Endothelial cell (in vitro differentiated cells): ENCODE measurements at regions not wholly inside any gene's neighbourhood (a gene's known extent, or its start where the extent isn't known, plus 50 kb on each side); places are given as distances from the start of the nearest gene placed in this dataset.
"Not testable (repeated sequence)": the region's sequence is repeated elsewhere in the genome, so short reads cannot be mapped to it uniquely, and the experiment has no call there.

Experiments used
- DNase-seq: peaks from one replicate; pipeline ENCODE4 v3.0.0; 2021; ENCODE audit warnings: low spot score
- H3K27ac Mint-ChIP-seq: one replicate; pipeline ENCODE4 v1.8.0; 2021; ENCODE audit warnings: mixed read lengths, inconsistent platforms; ENCODE audit not compliant: unreplicated experiment
- H3K27me3 Mint-ChIP-seq: one replicate; pipeline ENCODE4 v1.8.0; 2021; ENCODE audit warnings: mild to moderate bottlenecking, moderate library complexity, mixed read lengths, inconsistent platforms; ENCODE audit not compliant: unreplicated experiment
- H3K36me3 Mint-ChIP-seq: one replicate; pipeline ENCODE4 v1.8.0; 2021; ENCODE audit warnings: mild to moderate bottlenecking, low read depth, mixed read lengths, inconsistent platforms; ENCODE audit not compliant: unreplicated experiment
- H3K4me1 Mint-ChIP-seq: one replicate; pipeline ENCODE4 v1.8.0; 2021; ENCODE audit warnings: mild to moderate bottlenecking, mixed read lengths, inconsistent platforms; ENCODE audit not compliant: unreplicated experiment
- H3K4me3 Mint-ChIP-seq: one replicate; pipeline ENCODE4 v1.8.0; 2021; ENCODE audit warnings: mild to moderate bottlenecking, mixed read lengths, inconsistent platforms; ENCODE audit not compliant: unreplicated experiment
- H3K9me3 Mint-ChIP-seq: one replicate; pipeline ENCODE4 v1.8.0; 2021; ENCODE audit warnings: mixed read lengths, inconsistent platforms; ENCODE audit not compliant: unreplicated experiment
- TF ChIP-seq, protein P1 (sequence below): fragments of 200-600 bp; sonication (generic); IDR thresholded peaks from one replicate; pipeline ENCODE4 v1.5.0; 2021; ENCODE audit warnings: antibody characterized with exemption; ENCODE audit not compliant: unreplicated experiment

DNA sequence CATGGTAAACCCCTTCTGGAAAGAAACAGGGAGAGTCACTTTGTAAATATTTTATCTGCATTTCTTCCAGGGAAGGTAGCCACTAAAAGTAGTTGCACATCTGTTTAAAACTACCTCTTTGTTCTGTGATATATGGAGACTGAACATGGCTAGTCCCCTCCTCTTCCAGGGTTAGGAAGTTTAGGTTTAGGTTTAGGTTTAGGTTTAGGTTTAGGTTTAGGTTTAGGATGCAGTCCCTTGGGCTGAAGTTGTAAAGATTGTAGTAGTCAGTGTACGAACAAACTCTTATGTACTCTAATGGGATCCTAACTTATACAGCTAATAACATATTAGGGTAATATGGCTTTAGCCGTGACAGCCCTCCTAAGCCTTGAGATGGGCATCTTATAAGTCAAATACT, 880.2 kb upstream of the TMEFF2 start:
- TF ChIP-seq, protein P1, sequence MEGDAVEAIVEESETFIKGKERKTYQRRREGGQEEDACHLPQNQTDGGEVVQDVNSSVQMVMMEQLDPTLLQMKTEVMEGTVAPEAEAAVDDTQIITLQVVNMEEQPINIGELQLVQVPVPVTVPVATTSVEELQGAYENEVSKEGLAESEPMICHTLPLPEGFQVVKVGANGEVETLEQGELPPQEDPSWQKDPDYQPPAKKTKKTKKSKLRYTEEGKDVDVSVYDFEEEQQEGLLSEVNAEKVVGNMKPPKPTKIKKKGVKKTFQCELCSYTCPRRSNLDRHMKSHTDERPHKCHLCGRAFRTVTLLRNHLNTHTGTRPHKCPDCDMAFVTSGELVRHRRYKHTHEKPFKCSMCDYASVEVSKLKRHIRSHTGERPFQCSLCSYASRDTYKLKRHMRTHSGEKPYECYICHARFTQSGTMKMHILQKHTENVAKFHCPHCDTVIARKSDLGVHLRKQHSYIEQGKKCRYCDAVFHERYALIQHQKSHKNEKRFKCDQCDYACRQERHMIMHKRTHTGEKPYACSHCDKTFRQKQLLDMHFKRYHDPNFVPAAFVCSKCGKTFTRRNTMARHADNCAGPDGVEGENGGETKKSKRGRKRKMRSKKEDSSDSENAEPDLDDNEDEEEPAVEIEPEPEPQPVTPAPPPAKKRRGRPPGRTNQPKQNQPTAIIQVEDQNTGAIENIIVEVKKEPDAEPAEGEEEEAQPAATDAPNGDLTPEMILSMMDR, result no peak
- Mint-ChIP-seq H3K4me3 (no peak overlapping the region), H3K27me3 (peaks cover 6% of the 10 kb centered on the region), H3K4me1 (peaks cover 6% of the 10 kb centered on the region), H3K36me3 (peaks cover 11% of the 10 kb centered on the region), H3K9me3 (peaks cover 4% of the 10 kb centered on the region), H3K27ac (no peak overlapping the region)
- DNase-seq, result no peak

DNA sequence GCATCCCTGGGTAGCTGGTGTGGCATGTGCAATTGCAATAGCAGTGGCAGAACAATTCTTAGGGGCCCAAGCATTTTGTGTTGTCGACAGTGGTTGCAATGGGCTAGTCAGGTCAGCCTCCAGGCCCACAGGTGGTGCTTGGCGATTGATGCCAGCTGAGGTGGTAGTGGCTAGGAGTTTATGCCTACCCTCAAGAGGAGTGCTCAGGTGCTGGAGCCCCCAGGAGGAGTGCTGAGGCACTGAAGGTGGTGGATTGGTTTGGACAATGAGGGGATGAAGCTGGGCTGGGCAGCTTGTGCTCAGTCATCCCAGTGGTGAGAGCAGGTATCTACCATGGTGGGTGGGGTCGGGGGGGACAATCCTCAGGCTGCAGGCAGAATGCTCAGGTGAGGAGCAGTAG, 877.9 kb upstream of the TMEFF2 start:
- no peak overlapping the region for H3K27ac Mint-ChIP-seq

GRCh38 chr2:193025556-193025955, 830.8 kb upstream of the TMEFF2 start:
- peaks cover 12% of the 10 kb centered on the region for H3K9me3 Mint-ChIP-seq
- not testable (repeated sequence) for DNase-seq, H3K27me3 Mint-ChIP-seq, H3K27ac Mint-ChIP-seq, H3K4me3 Mint-ChIP-seq, H3K4me1 Mint-ChIP-seq, H3K36me3 Mint-ChIP-seq

More for the DNA sequence above, 877.9 kb upstream of the TMEFF2 start:
- Mint-ChIP-seq H3K4me3 (no peak overlapping the region), H3K4me1 (peaks cover 6% of the 10 kb centered on the region), H3K27me3 (peaks cover 6% of the 10 kb centered on the region), H3K9me3 (peaks cover 4% of the 10 kb centered on the region), H3K36me3 (peaks cover 11% of the 10 kb centered on the region)
- DNase-seq, result no peak
- TF ChIP-seq, protein P1, result no peak

GRCh38 chr2:193024791-193025190, 830.1 kb upstream of the TMEFF2 start:
- Mint-ChIP-seq H3K4me3 (no peak overlapping the region), H3K27ac (no peak overlapping the region), H3K4me1 (no peaks in the 10 kb centered on the region), H3K9me3 (peaks cover 12% of the 10 kb centered on the region), H3K27me3 (no peaks in the 10 kb centered on the region), H3K36me3 (peaks cover 8% of the 10 kb centered on the region)
- no peak for DNase-seq
- TF ChIP-seq, protein P1, result no peak

GRCh38 chr2:193011870-193012269, 817.1 kb upstream of the TMEFF2 start:
- Mint-ChIP-seq H3K4me3 (no peak overlapping the region), H3K9me3 (no peaks in the 10 kb centered on the region)

More at GRCh38 chr2:193011870-193012269, 817.1 kb upstream of the TMEFF2 start:
- Mint-ChIP-seq H3K4me1 (no peaks in the 10 kb centered on the region), H3K27ac (no peak overlapping the region), H3K36me3 (no peaks in the 10 kb centered on the region), H3K27me3 (no peaks in the 10 kb centered on the region)
- no peak for DNase-seq
- TF ChIP-seq, protein P1, result no peak
